H4 (cell line): ENCODE measurements at regions not wholly inside any gene's neighbourhood (a gene's known extent, or its start where the extent isn't known, plus 50 kb on each side); places are given as distances from the start of the nearest gene placed in this dataset.
"Not testable (repeated sequence)": the region's sequence is repeated elsewhere in the genome, so short reads cannot be mapped to it uniquely, and the experiment has no call there.

Experiments used
- DNase-seq: peaks from one replicate; pipeline ENCODE4 v3.0.0-alpha.2; 2015; ENCODE audit warnings: low spot score

DNA sequence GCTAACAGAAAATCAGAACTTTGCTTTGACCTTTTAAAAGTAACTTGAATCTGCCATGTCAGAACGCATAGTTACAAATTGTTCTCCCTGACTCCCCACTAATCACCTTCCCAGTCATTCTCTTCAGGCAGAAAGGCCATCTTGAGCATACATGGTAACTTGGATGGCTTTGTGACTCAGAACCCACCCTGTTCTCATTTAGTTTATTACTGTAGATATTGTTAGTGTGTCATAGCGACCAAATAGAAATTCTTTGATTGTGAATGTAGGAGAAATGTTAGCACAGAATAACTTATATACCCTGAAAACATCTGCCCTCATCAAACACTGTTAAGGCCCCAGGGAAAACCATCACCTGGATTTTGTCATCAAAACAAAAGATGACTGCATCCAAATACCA, 382.0 kb downstream of the MAGEB5 start:
- no peak for DNase-seq

DNA sequence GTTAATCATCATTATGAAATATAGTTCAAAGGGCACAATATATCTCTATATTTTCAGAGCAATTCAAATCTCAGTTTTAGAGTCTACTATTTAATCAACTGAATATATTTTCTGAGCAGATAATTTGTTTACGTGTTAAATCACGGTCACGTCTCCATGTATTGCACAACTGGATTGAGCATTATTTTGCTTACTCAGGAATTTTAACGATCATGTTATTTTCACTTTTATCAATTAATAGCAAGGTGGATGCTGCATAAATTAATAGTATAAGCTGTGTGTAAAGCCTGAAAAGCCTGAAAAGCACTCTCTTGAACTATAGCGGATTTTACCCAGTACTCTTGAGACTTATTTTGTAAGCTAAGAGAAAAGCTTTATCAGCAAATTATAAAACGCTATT, 374.9 kb downstream of the MAGEB5 start:
- no peak for DNase-seq

DNA sequence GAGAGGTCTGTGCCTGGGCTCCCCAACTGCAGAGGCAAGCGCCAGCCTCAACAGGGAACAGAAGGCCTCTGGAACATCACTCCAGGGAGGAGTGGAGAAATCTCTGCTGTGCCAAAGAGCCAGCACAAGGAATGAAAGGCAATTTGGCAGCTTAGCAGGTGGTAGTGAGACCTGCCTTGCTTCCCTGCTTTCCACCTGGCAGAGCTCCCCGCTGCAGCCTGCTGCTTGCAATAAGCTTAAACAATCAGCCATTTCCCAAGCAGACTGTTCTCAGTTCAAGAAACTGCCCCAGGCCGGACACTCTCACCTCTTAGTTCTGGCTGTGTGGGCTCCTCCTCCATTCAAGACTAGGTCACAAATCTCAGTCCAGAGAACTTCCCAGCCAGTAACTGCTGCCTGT, 370.6 kb downstream of the MAGEB5 start:
- DNase-seq, result no peak

DNA sequence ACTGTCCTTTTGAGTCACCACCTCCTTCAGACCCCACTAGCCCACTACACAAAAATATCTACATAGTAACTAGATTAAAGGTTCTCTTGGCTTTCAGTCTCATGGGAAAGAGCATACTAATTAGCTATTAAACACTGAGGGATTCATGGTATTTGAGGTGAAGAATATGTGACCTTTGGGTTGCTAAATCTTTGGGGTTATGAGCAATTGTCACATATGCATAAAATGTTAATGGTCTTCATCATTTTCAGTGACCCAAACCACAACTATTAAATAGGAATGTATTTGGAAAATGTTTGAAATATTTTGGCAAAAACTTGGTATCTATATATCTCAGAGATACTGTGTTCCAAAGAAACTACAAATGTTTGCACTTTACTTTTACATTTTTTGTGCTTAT, 365.1 kb downstream of the MAGEB5 start:
- no peak for DNase-seq

DNA sequence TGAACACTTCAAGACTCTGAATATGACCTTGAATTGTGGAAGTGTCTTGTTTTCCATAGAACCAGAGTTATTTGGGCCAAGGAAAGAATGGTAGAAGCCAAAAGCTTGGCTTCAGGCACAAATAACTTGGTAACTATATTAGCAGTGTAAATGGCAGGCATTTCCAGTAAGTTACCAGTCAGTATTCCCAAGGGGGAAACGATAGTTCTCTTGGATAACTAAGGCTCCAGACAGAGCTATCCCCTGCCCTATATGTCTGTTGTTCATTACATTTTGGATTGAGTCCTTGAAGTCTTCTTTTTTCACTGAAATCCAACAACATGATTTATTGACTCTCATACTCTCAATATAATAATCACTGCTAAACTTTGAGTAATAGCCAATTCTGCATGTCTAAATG, 364.1 kb downstream of the MAGEB5 start:
- no peak for DNase-seq

DNA sequence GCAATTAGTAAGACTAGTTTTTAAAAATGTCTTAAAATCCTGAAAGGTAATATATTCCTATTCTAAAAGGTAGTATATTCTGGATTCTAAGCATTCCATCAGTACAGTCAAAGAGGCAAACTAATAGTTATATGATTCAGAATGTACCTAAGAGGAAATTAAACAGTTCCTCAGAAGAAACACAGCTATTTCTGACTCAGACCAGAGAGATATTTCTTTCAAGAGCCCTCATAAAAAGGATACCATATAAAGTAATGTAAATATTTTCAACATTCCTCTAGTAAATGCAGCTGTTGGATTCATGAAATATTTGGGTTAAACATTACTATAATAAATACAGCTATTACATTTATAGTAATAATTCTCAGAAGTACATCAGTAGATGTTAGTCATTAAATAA, 358.3 kb downstream of the MAGEB5 start:
- no peak for DNase-seq

DNA sequence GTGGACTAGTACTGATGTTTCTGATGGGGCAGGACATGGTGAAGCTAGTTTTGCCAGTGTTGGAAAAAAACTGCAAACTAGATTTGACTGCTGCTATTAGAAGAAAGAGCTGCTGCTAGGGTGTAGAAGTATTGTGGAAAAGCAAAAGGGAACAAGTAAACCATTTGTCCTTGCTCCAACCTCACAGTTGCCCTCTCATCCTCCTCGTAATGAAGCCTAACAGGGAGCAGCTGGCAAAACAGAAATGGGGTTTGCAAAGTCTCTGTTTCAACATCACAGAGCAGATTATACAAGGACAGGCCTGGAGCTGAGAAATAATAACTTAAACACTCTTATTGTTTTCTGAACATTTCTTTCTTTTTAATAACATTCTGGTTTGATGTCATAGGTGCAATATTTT, 346.2 kb downstream of the MAGEB5 start:
- no peak for DNase-seq

DNA sequence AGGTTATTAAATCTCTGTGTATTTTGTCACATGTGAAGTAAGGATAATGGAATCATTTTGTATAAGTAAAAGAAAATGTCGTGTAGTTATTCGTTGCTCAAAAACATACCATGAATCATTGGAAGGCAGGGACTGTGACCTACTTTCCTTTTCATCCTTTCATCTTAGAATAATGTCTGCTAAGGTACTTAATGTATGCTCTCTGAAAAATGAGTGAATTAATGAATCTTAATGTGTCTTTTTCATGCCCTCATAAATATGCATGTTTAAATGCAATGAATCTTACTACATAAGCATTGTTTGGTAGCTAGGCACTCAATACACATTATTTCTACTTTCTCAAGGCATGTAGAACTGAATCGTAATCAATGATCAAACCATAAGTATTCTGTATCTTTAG, 343.9 kb downstream of the MAGEB5 start:
- no peak for DNase-seq

DNA sequence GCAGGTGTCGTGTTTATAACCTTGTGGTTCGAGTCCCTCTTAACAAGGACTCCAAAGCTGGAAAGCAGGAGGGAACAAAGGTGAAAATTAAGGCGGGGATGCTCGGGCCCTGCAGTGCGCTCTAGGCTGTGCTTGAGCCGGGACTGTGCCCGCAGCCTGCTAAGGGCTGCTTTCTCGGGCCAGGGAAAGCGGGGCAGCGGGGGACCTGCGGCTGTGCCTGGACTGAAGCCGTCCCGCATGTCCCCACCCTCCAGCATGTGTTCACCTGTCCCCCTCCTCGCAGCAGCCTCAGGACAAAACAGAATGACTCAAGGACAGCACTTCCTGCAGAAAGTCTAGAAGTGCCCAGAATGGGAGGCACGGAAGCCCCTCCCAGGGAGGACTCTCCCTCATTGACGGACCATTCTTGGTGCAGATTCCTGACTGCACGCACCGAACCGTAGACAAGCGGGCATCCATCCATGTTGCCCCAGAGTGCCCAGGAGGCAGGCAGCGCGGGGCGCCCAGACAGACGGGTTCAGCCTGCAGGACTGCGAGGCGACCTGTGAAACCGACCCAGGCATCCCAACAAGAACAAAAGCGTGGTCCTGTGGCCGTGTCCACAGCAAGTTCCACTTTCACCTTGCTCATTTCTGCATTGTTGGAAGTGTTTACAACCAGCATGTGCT, 342.9 kb downstream of the MAGEB5 start:
- DNase-seq, result no peak

DNA sequence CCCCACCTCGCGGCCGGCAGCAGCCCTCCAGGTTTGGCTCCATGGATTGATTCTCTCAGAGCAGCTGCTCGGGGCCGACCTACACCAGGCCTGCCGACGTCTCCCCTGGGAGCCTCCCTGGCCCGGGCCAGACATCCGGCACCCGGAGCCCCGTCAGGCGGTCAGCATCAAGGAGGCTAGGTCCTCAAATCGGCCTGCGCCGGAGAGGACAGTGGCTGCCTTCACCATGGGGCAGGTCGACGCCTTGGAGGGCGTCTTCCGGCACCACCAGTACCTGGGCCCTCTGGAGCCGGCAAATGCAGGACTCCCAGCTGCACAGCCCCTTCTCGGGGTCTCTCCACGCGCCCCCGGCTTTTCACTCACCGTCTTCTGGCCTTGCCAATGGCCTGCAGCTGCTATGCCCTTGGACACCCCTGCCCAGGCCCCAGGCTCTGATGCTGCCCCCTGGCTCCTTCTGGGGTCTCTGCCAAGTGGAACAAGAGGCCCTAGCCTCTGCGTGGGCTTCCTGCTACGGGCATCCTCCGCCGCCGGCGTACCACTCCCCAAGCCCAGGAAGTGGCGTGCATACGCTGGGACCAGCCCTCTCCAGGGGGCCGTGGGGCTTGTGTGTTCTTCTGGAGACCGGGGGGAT, 341.8 kb downstream of the MAGEB5 start:
- DNase-seq, result no peak

DNA sequence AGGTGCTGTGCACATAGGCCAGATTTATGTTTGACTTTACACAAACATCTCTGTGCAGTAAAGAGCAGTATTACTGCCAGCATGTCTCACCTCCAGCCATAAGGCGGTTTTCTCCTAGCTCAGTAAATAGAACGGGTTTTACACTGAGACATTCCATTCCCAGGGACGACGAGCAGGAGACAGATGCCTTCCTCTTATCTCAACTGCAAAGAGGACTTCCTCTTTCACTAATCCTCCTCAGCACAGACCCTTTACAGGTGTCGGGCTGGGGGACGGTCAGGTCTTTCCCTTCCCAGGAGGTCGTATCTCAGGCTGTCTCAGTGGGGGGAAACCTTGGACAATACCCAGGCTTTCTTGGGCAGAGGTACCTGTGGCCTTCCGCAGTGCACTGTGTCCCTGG, 309.8 kb downstream of the MAGEB5 start:
- not testable (repeated sequence) for DNase-seq

DNA sequence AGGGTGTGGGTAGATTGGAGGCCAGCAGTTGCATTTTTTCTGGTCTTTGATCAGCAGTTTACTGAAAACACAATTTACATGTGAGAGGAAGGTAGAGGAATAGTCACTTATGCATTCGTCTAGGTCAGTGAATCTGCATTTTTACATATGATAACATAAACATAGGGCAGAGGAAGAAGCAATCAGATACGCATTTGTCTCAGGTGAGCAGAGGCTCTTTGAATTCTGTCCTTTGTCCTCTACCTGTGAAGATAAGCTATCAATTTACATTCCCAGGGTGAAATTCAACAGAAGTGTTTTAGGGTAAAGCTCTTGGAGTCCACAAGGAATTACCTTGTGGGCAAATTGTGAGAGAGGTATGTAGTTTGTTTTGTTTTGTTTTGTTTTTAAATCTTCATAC, 306.5 kb downstream of the MAGEB5 start:
- no peak for DNase-seq

DNA sequence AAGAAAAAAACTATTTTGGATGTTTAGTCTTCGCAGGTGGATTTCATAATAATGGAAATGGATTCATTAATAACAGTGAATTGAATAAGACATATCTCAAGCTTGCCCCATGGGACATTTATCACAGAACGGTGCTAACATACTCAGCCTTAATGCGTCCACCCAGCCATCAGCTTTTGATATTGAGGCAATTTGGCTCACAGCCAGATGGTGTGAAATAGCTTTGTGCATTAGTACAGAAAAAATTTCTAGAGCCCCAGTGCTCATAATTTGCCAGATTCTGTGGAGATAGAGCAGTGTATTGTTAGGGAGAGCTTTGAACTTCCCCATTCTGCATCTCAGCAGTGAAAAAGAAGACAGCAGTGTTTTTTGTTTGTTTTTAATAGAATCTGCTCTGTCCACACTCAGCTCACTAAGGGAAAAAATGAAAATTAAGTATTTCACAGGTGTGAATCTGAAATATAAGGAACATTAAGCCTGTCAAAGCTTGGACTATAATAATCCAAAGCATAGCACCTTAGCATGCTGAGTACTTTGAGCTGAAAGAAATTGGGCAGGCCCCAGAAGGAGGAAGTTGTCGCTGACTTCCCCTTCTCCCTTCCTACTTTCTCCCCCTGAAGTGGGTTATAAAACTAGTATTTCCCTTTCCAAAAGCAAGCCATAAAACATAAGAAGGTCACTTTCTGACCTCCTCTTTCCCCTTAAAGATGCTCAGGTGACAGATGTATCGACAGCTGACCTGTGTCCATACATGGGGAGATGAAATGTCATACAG, 295.8 kb downstream of the MAGEB5 start:
- no peak for DNase-seq

DNA sequence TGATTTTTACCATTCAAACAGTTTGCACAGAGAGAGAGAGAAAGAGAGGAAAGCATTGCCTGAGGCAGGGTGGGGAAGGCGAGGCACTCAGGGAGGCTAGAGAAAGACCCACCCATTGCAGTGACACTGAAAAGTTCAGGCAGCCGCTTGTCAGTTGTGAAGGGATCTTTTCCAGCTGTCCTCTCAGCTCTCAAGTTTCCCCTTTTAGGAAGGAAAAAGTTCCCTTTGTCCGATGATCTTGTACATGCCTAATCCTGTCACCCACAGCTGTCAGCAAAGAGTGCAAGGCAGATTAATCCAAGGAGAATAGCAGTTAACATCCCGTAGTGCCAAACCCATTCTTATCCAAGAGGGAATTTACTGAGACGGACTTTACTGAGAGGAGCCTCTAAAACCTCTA, 255.0 kb downstream of the MAGEB5 start:
- DNase-seq, result no peak

DNA sequence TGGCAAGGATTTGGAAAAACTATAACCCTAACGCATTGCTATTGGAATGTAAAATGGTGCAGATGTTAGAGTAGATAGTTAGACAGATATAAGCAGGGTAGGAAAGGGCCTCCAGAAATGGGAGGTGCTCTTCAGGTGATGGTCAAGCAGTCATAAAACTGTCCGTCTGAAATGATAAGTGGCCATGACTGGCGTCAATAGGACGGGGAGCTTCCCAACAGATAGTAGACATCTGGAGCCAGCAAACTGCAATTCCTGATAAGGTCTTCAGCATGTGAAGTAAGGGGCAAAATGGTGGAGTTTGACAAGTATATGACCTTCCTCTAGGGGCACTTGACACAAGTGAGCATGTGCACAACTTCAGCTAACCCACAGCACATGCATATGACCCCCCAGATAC, 250.4 kb downstream of the MAGEB5 start:
- DNase-seq, result no peak

DNA sequence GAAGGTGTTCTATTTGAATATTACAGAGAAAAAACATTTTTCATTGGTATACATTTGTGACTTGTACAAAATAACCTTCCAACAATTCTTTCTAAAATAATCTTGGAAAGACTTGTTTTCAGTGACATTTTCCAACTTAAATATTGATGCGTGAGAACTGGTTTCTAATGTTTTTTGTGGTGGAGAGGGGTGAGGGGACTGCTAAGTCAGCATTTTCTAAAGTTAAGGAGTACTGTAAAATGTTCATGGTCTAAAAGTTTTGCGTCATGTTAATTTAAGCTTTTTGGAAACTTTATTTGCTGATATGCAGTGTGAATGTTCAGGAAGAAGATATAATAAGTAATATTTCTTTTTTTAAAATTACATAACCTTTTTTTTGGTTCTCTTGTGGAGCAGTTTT, 229.3 kb downstream of the MAGEB5 start:
- no peak for DNase-seq

DNA sequence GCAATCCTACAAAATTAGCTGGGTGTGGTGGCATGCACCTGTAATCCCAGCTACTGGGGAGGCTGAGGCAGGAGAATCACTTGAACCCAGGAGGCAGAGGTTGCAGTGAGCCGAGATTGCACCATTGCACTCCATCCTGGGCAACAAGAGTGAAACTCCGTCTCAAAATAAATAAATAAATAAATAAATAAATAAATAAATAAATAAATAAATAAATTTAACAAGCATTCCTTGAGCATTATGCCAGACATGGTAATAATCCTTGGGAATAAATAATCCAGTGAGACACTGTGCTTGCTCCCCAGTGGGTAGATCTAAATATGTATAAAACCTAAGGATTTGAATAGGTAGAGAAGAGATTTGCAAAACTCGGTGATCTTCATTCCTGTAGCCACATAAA, 228.4 kb downstream of the MAGEB5 start:
- not testable (repeated sequence) for DNase-seq

DNA sequence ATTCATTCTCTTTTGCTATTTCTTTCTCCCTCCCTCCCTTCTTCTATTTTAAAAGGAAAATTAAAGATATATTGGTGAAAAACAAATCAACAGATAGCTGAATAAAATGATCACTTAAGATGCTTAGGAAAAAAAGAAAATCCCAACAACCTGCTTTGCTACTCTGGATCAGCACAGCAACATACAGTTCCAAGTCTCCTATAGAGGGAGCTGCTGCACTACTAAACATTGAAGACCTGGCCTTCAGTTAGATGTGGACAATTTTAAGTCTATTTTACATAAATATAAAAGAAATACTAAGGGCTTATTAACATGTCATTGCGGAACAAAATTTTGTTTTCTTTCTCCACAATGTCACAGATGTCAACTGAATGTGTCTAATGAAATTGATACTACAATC, 226.4 kb downstream of the MAGEB5 start:
- DNase-seq, result no peak

DNA sequence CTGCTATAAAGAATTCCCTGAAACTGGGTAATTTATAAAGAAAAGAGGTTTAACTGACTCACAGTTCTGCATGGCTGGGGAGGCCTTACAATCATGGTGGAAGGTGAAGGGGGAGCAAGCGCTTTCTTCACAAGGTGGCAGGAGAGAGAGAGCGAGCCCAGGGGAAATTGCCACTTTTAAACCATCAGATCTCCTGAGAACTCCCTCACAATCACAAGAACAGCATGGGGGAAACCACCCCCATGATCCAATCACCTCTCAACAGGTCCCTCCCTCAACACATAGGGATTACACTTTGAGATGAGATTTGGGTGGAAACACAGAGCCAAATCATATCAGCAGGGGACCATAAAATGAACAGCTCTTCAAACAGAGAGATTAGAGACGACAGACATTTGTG, 198.6 kb downstream of the MAGEB5 start:
- no peak for DNase-seq

DNA sequence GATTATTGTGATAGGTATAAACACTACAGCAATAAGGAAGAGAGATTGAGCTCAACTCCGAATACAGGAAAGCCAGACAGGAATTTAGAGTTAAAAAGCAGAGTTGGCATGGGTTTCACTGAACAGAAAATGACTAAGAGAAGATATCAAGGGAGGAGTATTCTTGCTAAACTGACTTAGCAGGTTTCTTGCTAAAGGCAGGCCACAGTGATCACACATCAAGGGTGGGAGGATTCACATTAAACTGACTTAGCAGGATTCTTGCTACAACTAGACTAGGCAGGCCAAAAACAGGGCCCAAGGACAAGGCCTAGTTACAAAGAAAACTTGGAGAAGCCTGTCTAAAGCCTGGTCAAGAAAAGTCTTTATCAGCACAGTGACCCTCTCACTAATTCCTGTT, 195.1 kb downstream of the MAGEB5 start:
- no peak for DNase-seq

DNA sequence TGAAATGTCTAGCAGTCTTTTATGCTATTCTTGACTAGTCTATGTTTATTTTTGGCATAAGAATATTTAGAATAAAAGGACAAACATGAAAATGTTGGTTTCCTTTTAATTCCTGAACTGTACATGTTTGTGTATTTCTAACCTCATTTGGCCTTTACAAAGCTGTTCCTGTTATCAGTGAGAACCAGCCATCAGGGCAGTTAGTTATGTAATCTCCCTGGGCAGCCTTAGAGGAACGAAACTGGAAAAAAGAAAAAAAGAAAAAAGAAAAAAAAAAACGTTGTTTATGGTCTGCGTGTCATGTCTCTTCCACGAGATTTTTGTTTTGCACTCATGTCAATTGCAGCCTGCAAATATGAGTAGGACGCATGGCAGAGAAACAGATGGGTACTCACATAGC, 193.7 kb downstream of the MAGEB5 start:
- no peak for DNase-seq

DNA sequence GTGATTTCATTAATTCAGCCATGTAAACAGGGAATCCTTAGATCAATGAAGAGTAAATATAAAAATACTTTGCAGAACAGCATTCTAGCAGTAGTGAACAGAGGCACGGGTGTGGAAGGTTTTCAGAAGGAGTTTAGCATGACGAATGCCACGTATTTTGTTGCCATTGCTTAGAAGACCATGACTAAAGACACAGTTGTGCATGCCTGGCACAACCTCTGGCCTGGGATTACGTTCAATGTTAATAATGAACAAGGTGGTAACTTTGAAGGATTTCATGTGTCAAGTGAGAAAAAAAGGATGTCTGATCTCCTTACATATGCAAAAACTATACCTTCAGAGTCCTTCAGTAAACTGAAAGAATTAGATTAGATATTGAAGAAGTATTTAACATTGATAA, 171.9 kb downstream of the MAGEB5 start:
- DNase-seq, result no peak

DNA sequence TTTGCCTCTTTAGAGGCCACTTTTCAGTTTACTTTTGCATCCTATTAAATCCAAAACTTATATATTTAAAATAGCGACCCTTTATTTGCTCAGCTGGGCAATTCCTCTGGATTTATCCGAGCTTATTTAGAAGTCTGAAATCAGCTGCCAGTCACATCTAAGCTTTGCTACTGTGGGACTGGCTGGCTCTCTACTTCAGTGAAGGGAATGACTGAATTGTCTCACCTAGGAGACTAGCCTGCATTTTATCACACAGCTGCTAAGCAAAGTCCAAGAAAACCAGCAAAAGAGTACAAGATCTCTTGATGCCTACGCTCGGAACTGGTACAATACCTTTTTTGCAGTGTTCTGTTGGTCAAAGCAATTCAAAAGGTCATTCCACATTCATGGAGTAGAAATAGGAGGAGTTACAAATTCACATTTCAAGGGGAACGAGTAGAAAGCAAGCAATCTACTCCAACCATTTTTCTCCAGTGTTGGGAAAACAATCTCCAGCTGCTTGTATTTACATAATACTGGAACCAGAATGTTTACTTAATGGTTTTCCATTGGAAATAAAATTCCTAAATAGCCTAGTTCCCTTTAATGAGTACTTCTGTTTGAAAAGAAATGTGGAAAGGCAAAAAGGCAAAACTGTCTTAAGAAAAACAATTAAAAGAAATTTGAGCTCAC, 160.2 kb downstream of the MAGEB5 start:
- peak; percentile 17 for DNase-seq
